ENCODE measurements at regions not wholly inside any gene's neighbourhood (a gene's known extent, or its start where the extent isn't known, plus 50 kb on each side); places are given as distances from the start of the nearest gene placed in this dataset.
"Not testable (repeated sequence)": the region's sequence is repeated elsewhere in the genome, so short reads cannot be mapped to it uniquely, and the experiment has no call there.

DNA sequence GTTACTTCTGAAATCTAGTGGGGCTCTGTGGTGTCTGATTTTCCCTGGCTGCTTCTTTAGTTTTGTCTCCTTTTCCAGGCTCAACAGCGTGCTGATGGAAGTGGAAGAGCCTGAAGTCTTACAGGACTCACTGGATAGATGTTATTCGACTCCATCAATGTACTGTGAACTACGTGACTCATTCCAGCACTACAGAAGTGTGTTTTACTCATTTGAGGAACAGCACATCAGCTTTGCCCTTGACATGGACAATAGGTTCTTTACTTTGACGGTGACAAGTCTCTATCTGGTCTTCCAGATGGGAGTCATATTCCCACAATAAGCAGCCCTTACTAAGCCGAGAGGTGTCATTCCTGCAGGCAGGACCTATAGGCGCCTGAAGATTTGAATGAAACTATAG, 51.1 kb downstream of the NBPF8 start:
- DNase-seq = not testable (repeated sequence)

DNA sequence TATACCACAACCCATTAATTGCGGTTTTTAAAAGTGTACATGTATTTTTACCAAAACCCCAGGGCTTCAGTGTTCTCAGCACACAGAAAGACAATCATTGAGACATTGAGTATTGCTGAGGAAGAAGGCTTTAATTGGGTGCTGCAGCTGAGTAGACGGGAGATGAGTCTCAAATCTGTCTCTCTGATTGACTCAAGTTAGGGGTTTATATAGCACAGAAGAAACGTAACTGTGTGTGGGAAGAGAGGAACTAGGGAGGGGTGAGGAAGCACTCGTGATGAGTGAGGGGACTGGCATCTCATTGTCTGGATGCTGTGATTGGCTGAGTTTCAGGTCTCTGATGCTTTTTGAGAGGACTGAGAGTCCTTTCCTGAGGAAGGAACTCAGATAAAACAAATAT, 62.8 kb downstream of the NBPF8 start:
- not testable (repeated sequence) for DNase-seq

DNA sequence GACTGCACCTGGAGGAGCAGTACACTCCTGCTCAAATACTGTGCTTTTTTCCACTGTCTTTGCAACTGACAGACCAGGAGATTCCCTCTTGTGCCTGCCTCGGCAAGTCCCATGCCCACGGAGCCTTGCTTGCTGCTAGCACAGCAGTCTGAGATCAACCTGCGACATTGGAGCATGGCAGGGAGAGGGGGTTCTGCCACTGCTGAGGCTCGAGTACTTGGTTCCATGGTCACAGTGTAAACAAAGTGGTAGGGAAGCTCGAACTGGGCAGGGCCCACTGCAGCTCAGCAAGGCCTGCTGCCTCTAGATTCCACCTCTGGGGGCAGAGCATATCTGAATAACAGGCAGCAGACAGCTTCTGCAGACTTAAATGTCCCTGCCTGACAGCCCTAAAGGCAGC, 63.6 kb downstream of the NBPF8 start:
- DNase-seq = not testable (repeated sequence)

DNA sequence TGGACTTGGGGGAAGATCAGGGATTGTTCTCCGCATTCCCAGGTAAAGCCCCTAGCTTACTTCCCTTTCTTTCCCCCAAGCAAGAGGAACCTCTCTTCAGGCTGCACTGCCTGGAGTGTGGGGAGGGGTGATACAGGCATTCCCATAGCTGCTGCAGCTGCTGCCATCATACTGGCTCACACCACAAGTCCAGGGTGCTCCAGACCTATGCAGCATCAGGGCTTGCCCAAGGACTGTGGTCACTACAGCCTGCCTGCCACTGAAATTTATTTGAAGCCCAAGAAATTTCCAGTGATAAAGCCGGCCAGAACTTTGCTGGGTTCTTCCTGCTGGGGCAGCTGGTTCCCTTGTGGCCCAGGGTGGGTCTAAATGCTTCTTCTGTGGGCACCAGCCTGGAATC, 72.7 kb downstream of the NBPF8 start:
- not testable (repeated sequence) for DNase-seq

DNA sequence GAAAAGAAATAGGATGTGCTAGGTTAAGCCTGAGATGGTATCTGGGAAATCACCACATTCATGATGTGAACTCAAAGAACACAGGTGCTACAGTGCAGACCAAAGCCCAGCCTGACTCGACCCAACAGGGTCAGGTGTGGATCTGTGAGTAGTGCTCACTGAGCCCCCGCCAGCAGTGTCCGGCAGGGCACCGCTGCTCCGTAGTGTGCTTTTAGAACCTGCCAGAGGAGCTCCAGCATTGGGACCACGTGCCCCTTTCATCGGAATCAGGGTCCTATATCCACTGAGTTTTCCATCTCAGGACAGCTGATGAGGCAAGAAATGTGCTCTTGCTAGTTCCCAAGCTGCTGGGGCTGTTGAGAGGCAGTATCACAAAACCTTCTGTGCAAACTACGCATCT, 74.4 kb downstream of the NBPF8 start:
- not testable (repeated sequence) for DNase-seq

DNA sequence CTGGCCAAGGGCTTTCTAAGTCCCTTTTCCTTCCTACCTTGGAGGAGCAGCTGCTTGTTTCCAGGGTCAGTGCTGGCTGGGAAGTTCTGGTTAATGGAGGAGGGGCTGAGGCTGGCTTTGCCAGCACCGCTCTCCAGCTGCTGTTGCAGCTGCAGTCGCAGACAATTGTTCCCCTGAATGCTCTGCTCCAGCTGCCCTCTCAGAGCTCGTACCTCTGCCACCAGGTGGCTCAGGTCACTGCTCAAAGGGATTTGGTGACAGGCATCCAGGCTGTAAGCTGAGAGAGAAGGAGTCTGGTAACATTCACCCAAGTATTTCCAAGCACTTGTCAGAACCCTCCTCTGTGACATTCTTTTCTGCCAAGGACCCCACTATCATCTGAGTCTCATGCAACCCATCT, 82.3 kb downstream of the NBPF8 start:
- DNase-seq = not testable (repeated sequence)

DNA sequence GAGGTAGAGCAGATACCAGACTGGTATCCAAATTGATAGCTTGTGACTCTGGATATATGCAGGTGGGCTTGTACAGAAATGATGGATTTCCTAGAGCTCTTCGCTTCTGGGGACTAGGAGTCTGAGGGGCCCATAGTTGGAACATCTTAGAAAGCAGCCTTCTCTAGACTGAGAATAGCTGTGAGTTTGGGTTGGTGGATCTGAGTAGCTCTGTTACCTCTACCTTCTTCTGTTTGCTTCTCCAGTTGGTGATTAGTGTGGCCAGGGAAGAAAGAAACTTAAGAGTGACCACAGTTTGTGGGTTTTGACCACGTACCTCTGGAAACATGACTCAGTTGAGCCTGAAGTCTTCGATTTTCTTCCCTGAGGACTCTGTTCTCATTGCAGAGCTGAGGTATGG, 88.4 kb downstream of the NBPF8 start:
- DNase-seq = not testable (repeated sequence)

DNA sequence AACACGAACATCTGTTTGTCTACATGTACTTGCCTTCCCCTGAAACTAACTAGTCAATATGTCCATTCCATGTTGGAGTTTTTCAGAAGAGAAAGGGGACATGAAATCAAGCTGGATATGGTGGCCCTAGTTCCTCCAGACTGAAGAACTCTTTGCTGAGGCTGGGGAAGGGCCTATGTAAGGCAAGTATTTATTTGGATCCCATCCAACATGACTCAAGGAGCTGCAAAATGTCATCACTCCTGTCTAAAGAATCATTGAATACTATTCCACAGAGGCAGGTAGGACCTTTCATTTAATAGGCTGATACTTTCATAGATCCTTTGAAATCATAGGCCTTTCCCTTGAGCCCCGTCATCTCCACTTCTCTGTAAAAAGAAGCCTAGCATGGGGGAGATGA, 91.5 kb downstream of the NBPF8 start:
- DNase-seq = not testable (repeated sequence)

DNA sequence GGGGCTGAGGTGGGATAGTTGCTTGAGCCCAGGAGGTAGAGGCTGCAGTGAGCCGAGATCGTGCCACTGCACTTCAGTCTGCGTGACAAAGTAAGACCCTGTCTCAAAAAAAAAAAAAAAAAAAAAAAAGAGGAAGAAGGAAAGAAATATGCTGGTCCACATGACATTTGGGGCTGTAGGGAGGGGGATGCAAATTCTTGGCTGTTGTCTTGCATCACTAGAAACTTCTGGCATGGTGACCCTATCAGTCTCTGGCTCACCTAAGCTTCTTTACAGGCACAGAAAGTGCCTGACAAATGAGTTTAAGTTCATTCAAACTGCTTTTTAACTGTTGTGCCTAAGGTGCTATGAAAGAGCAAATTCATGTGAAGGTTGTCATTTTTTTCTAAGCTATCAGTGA, 93.5 kb downstream of the NBPF8 start:
- DNase-seq = not testable (repeated sequence)

DNA sequence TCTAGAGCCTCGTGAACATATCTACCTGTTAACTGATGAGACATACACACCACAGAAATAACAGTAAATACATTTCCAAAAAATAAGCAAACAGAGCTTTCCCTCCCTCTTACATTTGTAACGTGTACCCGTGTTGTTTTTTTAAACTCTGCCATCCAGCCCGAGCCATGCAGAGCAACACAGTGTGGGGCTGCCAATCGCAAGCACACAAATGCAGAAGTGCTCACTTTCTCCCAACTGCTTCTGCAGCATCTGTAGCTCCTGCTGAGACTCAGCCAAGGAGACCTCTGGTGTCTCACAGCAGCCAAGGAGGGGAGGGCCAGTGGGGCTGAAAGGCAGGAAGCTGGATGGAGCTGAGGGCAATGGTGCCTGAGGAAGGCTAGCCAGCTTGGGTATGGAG, 94.4 kb downstream of the NBPF8 start:
- not testable (repeated sequence) for DNase-seq

DNA sequence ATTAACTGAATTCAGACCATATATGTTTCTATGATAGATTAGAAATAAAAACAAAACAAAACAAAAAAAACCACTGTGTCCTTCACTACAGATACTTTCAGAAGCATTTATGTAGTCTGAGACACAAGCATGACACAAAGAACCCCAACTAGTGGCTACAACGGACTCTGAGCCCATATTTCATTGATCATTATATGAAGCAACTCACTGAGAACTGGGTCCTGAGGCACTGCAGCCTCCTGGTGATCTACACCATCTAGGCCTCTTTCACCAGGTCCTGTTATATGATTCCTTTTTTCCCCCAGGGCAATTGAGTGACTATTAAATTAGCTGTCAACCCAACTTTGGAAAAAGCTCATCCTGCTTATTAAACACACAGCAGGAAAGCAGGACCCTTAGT, 98.3 kb downstream of the NBPF8 start:
- DNase-seq = not testable (repeated sequence)

DNA sequence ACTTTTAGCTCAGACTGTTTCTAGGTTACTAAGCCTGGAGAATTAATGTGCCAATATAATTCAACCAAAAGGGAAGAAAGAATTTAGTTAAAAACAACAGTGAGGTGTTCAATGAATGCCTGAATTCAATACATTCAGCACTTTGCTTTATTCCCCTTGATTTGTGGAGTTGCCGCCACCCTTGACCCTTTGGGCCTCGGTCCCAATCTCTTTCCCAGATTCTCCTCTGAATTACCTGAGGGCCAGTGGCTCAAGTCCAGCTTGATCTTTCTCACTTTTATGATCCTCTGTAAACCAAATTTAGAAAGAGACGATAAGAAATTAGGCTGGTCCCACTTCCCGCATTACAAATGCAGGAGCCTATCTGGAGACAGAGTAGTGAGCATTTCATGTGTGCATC, 98.7 kb downstream of the NBPF8 start:
- not testable (repeated sequence) for DNase-seq

DNA sequence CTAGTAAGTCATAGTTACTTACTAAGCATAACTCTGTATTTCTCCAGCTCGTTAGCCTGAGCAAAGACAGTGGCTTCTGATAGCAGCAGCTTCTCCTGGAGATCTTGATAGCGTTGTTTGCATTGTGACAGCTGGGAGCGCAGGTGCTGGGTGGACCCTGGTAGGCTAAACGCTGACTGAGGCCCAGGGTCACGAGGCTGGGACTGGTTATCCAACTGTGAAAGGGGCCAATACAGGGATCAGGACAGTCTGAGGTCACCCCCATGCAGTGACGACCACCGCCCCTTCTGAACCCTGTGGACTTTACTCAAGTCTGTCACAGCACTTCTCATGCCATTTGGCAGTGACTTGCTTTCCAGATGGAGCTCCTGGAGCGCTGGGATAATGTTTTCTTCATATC, 104.4 kb downstream of the NBPF8 start:
- DNase-seq = not testable (repeated sequence)

DNA sequence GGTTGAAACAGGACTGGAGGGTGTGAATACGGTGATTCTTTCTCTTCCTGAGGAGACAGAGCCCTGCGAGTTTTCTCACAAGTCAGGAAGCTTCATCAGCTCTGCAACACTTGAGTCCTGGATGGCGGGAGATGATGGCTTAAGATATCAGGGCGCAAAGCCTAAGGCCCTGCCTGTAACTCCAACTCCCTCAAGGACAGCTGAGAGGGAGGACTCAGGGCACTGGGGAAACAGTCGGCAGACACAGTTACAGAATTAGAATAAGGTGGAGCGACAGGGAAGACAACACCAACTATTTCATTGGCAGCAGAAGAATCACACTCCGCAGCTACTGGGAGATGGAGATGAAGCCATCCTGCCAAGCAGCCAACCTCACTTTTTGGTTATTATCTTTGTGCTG, 109.6 kb downstream of the NBPF8 start:
- not testable (repeated sequence) for DNase-seq

DNA sequence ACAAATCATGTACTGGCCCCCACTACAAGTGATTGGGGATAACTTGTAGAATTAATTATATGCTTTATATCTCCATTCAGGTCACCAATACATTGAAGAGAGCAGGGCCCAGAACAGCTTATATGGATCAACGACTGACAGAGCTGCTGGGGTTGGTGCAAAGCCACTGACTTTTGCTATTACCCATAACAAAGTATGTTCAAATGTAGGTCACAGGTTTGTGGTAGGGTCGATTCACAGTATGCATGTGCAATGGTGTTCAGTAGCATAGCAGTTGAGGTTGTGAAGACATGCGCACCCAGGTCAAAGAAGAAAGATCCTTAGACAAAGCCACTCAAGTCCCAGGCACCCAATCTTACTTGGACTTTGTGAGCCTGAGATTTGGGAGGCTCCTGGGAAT, 110.6 kb downstream of the NBPF8 start:
- DNase-seq = not testable (repeated sequence)

DNA sequence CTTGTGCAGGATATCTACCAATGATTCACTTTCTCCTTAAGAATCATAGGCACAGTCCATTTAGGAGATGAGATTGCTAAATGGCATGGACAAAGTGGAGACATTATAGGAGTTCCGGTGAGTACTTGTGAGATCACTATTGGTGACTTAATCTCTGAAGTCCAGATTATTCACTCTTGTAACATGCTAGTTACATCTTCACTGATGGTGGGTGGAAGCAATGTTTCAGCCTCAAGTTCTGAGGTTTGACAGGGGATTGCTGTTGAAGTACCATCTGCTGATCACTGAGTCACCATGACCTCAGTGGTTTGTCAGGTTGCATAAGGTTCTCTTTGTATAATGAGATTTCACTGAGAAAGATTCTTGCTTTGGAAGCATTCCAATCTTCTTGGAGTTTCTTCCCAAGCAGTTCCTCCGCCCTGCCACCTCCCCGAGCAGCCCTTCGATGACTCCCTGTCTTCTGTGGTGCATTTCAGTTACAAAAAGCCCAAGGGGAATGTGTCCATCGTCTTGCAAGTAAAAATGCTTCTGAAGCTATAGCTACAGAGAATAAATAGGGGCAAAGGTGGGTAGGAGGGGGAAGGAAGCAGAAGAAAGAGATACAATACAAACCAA, 114.7 kb downstream of the NBPF8 start:
- DNase-seq = not testable (repeated sequence)

DNA sequence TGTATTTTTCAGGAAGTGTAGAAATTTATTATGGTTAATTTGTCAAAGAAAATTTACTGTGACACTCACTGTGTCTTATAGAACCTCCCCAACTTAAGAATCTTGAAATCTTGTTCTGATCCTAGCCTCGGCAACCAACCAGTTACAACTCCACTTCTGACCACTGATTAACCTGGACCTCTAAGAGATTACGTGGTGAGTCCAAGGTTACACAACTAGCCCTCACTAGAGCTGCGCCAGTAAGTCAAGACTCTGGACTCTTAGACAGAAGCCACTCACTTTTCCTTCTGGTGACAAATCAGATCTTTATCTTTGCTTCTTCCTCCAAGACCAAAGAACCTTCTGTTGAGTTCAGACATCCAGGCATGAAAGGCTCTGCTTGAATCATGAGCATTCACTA, 116.6 kb downstream of the NBPF8 start:
- not testable (repeated sequence) for DNase-seq

DNA sequence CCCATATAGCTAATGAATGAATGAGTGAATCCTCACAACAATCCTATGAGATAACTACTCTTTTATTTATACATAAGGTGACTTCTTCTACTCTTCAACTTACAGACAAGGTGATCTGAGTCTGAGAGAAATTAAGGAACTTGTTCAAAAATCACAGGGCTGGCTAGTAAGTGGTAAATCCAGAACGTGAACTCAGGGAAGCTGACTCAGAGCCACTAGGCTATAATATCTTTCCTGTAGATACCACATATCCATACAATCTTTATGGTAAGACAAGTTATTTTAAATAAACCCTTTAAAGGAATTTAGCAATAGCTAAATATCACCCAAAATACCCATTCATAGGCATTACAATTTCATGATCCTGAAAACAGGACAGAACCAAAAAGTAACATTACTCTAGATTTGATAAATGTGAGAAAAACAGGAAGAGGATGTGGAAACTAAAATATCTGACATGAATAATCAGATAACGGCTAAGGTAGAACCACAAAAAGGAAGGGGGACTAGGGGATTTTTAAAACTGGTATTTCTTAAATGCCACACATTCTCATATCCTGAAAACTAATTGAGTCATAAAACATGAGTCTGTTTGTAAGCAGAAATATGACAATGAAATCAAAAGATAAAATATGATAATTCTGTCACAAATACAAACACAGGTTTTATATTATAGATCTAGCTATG, 119.7 kb downstream of the NBPF8 start:
- DNase-seq = not testable (repeated sequence)

DNA sequence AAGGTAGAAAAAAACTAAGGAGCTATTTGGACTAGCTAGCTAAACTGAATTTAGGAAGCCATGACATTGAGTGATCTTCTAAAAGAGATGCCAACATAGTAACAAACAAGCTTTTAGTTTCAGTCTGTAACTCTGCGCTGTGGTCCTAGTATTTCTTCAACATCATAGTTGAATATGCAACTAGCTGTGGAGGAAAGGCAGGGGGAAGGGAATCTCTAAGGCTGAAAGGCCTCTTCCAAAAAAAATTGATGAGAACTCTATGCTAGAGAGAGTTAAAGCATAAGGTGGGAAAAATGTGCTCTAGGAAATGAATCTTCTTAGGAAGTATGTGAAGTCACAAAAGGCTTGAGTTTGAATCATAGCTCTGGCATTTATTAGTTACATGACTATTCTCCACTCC, 120.2 kb downstream of the NBPF8 start:
- not testable (repeated sequence) for DNase-seq

DNA sequence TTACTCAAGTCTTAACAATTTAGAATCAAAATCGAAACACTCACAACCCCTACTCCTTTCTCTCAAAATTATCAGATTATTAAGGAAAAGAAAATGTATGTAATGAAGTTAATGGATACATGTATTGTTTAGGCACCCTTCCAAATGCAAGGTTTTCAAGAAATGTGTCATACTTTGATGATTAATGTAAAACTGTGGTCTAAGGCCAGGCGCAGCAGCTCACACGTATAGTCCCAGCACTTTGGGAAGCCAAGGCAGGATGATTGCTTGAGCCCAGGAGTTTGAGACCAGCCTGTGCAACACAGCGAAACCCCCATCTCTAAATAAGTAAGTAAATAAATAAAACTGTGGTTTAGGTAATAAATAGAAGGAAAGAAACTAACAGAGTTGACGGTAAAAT, 126.6 kb downstream of the NBPF8 start:
- not testable (repeated sequence) for DNase-seq

DNA sequence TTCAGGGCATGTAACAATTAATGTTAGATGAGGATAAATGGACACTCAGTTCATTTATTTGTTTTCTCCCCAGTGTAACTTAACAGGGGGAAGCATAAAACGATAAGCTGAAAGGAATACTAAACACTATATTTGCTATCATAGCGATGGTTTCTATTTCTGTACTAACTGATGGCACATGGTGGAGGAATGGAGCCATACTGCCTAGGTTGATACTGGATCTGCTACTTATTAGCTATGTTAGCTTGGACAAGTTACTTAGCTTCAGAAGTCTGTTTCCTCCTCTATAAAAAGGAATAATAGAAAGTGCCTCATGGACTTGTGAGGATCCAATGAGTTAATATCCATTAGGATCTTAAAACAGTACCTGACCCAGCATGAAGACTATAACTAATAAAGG, 127.5 kb downstream of the NBPF8 start:
- DNase-seq = not testable (repeated sequence)

DNA sequence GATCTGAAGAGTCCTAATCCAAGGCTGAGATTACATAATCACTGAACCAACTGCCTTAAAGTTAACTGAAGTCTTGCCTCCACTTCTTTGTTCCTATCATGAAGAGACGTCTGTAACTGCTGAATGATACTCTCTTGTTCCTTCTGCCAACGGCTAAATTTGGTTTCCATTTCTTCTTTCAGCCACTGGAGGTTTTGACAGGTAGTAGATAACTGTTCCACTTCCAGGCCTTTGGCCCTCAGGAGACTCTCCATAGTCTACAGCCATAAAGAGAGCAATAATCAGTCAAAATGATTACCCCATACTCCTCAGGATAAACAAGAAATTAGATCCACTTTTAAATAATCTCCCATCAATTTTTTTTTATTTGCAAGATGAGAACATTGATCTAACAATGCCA, 128.1 kb downstream of the NBPF8 start:
- DNase-seq = not testable (repeated sequence)

DNA sequence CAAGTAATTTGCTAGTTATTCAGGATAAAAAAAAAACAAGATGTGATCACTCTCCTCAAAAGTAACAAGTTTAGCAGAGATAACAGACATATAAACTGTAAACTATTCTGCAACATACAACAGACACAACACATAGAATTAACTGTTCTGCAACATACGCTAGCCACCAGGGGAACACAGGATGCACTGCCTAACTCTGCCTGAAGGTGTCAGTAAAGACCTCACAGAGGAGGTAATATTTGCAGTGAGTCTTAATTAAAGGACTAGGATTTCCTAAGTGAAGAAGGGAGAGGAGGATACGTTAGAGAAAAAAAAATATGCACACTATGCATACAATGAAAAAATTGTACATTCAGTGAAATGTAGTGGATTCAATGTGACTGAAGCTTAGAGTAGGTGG, 129.6 kb downstream of the NBPF8 start:
- DNase-seq = not testable (repeated sequence)

DNA sequence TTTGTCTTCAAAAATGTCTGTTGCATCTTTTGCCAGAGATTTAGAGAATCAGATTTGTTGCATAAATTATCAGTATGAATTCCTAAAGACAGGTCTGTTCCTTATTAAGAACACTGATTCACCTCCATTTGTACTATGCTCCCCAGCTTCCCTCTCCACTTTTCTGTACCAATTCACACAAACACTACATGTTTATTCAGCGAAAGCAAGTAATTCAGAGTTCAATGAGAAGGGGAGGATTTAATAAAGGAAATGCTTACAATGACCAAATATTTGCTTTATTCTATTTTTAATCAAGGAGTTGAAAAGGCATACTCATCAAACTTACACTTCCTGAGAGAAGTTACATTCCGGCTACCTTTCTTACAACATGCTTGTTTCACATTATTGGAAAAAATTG, 135.5 kb downstream of the NBPF8 start:
- DNase-seq = not testable (repeated sequence)

Data from left kidney (tissue), 1 donor.